H1 (cell line): ENCODE measurements at regions not wholly inside any gene's neighbourhood (a gene's known extent, or its start where the extent isn't known, plus 50 kb on each side); places are given as distances from the start of the nearest gene placed in this dataset.
"Not testable (repeated sequence)": the region's sequence is repeated elsewhere in the genome, so short reads cannot be mapped to it uniquely, and the experiment has no call there.

Experiments
- ASH2L ChIP-seq: fragments of 200-600, 300-600 bp; sonication (generic); IDR thresholded peaks from one replicate; pipeline ENCODE4 v1.7.1; 2017; ENCODE audit warnings: low read length
- EZH2 ChIP-seq: fragments of 200-600 bp; sonication (generic); IDR thresholded peaks from 2 replicates; pipeline ENCODE4 v1.7.1; 2012; ENCODE audit warnings: low read depth, mild to moderate bottlenecking, moderate library complexity, low read length, inconsistent platforms; ENCODE audit not compliant: severe bottlenecking
- RFX5 ChIP-seq: IDR thresholded peaks from 2 replicates; pipeline ENCODE4 v1.6.1; 2011; ENCODE audit warnings: low read depth, low read length, improper control_type of control experiment, borderline replicate concordance
- SP1 ChIP-seq: IDR thresholded peaks from 2 replicates; pipeline ENCODE4 v1.6.1; 2011; ENCODE audit warnings: low read depth, low read length
- SP4 ChIP-seq: IDR thresholded peaks from 2 replicates; pipeline ENCODE4 v1.6.1; 2012; ENCODE audit warnings: low read length, inconsistent platforms
- TF ChIP-seq, protein P1 (sequence below), 3 experiments: IDR thresholded peaks; 1 replicate in 2 of 3; 2 replicates in 1 of 3; pipeline versions ENCODE4 v1.5.1 to v1.6.1; 2011; ENCODE audit warnings: low read length in 3 of 3, mild to moderate bottlenecking in 3 of 3, inconsistent platforms in 2 of 3, low read depth in 1 of 3, moderate library complexity in 1 of 3; ENCODE audit not compliant: insufficient read depth in 1 of 3; ENCODE audit errors: control extremely low read depth in 1 of 3
- TF ChIP-seq, protein P2 (sequence below): IDR thresholded peaks from 2 replicates; pipeline ENCODE4 v1.6.1; 2011; ENCODE audit warnings: low read length, improper control_type of control experiment

- TF ChIP-seq, protein P1, sequence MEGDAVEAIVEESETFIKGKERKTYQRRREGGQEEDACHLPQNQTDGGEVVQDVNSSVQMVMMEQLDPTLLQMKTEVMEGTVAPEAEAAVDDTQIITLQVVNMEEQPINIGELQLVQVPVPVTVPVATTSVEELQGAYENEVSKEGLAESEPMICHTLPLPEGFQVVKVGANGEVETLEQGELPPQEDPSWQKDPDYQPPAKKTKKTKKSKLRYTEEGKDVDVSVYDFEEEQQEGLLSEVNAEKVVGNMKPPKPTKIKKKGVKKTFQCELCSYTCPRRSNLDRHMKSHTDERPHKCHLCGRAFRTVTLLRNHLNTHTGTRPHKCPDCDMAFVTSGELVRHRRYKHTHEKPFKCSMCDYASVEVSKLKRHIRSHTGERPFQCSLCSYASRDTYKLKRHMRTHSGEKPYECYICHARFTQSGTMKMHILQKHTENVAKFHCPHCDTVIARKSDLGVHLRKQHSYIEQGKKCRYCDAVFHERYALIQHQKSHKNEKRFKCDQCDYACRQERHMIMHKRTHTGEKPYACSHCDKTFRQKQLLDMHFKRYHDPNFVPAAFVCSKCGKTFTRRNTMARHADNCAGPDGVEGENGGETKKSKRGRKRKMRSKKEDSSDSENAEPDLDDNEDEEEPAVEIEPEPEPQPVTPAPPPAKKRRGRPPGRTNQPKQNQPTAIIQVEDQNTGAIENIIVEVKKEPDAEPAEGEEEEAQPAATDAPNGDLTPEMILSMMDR (IDR thresholded peaks at IDR 0.05; ENCODE audit: control extremely low read depth in 1 of 3, insufficient read depth in 1 of 3, low read depth in 1 of 3, low read length in 3 of 3): not testable (repeated sequence)
- not testable (repeated sequence) for TF ChIP-seq EZH2, ASH2L, SP1, RFX5, SP4
- TF ChIP-seq, protein P2, sequence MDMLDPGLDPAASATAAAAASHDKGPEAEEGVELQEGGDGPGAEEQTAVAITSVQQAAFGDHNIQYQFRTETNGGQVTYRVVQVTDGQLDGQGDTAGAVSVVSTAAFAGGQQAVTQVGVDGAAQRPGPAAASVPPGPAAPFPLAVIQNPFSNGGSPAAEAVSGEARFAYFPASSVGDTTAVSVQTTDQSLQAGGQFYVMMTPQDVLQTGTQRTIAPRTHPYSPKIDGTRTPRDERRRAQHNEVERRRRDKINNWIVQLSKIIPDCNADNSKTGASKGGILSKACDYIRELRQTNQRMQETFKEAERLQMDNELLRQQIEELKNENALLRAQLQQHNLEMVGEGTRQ: not testable (repeated sequence)
These were observed 120.7 kb downstream of the RPLP1 start for GRCh38 chr15:69573278-69573677.
